Erythroblast (primary cell): ENCODE measurements at regions not wholly inside any gene's neighbourhood (a gene's known extent, or its start where the extent isn't known, plus 50 kb on each side); places are given as distances from the start of the nearest gene placed in this dataset.

Experiments
- GATA1 ChIP-seq: IDR thresholded peaks from 2 replicates; pipeline ENCODE4 v1.6.1; 2011; ENCODE audit warnings: low read depth, mild to moderate bottlenecking, control low read depth, low read length, moderate library complexity
- POLR2A ChIP-seq: IDR thresholded peaks from 2 replicates; pipeline ENCODE4 v1.6.1; 2011; ENCODE audit warnings: mild to moderate bottlenecking, low read length

GRCh38 chr4:154030746-154031145 is 241.9 kb upstream of the SFRP2 start:
- TF ChIP-seq POLR2A: no peak
- TF ChIP-seq GATA1: no peak
